NCI-H526 treated with DMSO at 0.1 percent for 48 hours (cell line): ENCODE measurements at regions not wholly inside any gene's neighbourhood (a gene's known extent, or its start where the extent isn't known, plus 50 kb on each side); places are given as distances from the start of the nearest gene placed in this dataset.
"Not testable (repeated sequence)": the region's sequence is repeated elsewhere in the genome, so short reads cannot be mapped to it uniquely, and the experiment has no call there.

Source experiments
- DNase-seq: peaks from one replicate; lab custom pipeline; 2025; lab: John Stamatoyannopoulos, UW

DNA sequence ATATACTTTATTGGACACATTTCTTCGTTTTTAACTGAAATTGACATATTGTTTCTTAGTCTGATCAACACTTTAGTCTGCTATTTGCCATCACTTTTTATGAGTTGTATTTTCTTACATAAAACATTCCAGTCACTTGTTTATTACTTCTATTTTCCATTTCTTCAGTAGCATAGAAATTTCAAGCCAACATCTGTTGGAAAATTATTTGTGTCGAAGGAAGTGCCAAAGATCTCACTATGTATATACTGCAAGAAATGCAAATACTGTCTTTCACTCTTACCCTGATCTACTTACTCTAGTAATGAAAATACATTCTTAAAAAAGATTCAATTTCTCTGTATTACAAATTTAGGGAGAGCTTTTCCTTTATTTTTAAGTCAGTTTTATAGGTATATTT lies 105.9 kb downstream of the SLC17A6 start:
- DNase-seq: no peak

DNA sequence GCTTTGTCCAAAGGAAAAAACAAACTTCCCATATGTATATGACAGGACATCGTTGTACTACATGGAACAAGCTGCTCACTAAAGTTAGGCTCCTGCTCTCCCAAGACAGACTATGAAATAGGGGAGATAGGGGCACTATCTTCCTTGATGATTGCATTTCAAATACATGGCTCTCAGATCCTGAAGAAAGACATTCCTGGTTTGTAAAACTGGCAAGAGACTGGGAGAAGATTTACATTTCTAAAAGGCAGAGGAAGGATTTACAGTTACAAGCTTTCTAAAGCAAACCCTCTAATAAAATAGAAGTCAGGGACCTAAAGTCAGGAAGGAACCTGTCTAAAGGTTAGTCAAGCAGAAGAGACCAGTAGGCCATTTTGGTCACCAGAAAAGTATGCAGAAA lies 103.7 kb downstream of the SLC17A6 start:
- DNase-seq: no peak

DNA sequence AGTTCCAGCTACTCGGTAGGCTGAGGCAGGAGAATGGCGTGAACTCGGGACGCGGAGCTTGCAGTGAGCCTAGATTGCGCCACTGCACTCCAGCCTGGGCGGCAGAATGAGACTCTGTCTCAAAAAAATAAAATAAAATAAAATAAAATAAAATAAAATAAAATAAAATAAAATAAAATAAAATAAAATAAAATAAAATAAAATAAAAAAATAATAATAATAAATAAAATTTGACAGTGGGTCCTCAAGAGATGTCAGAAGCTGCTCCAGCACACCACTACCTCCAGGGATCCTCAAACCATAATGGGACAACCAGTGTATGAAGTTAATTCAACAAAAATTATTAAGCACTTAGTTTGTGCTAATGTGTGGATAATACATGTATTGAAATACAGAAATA lies 97.4 kb downstream of the SLC17A6 start:
- DNase-seq: not testable (repeated sequence)

DNA sequence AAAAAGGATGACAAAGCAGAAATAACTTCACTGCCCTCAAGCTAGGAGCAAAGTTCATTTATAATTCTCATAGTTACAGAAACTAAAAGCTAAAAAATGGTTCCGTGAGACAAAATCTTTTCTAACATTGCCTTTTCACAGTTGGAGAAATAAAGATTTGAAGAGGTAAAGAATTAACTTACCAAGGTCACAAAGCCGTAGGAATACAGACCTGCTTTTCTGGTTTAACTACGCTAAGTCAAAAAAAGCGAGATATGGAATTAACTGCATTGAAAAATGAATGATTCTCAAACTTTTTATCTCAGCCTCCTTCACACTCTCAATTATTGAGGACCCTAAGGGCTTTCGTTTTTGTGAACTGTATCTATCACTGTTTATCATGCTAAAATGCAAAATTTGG lies 95.3 kb downstream of the SLC17A6 start:
- no peak for DNase-seq

DNA sequence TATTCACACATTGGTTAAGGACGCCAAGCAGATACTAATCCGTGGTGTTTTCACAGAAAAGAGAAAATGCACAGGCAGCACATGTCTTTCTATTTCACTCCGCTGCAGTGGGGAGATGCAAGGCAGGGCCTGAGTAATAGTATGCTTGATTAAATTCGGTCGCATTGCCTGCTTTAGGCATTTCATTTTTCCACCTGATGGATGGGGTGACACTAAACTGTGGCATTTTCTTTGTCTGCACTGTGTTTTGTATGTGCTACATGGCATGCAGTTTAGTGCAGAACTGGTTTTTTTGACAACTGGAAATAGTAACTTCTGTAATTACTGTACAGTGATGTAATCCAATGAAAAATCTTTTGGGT lies 94.9 kb downstream of the SLC17A6 start:
- no peak for DNase-seq

DNA sequence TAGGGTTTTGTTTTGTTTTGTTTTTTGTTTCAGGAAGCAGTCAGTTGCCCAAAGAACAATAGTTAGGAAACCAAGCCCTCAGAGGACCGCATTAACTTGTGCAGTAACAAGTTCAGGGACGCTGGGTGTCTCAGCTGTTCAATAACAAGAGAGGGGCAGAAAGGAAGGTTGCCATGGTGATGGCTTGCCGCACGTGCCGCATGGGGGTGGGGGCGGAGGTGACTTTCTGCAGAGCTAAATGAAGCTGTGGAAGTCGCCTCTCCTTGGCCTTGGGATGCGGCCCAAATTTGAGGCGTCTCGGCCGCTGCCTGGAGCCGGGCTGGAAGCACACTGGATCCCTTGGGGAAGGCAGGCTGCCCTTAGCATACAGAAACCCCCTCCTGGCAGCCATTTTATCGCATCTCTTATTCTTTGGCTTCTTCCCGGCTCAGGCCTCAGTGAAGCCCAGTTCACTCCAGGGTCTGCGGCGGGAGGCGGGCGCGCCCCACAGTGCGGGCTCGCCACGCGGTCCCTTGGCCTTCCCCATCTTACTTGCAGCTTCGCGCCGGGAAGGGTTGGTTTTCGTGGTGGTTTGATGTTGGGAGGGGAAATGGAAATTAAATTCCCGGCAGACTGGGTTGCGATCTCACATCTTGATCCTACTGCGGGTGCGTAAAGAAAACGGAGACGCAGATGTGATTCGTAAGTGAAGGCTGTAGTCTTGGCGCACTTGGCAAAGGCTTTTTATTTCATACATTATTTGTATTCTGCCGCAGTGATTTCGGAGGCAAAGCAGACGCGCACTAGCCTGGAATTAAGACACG lies 94.3 kb downstream of the SLC17A6 start:
- no peak for DNase-seq

DNA sequence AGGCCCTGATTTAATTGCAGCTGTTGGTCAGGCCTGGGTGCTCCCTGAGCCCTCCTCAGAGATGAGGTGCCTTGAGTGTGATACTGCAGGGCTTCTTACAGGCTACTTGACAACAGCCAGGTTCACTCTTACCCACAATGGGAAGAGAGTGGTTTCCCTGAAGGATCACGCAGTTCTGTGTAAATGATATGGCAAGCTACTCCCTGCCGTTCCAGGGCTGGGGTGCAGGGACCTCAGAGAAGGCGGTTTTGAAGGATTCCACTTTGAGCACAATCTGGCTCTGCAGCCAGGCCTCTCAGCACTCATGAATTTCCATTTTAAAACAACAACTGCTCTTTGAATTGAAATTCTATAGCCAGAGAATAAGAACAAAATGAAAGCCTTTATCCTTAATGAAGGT lies 92.9 kb downstream of the SLC17A6 start:
- no peak for DNase-seq

DNA sequence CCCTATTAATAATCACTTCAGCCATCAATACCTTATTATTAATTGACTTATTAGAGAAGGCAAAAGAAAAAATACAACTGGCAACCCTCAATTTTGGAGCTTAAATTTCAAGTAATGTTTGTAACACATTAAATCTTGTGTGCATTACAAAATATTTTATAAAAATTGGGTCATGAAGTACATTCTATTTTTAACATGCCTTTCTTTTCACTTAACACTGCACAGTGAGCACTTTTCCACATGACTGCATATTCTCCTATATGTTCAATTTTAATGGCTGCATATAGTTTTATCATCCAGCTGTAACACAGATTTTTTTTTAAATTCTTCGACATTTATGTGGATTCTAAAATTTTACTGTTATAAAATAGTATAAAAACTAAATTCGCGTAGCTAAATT lies 92.5 kb downstream of the SLC17A6 start:
- DNase-seq: no peak

DNA sequence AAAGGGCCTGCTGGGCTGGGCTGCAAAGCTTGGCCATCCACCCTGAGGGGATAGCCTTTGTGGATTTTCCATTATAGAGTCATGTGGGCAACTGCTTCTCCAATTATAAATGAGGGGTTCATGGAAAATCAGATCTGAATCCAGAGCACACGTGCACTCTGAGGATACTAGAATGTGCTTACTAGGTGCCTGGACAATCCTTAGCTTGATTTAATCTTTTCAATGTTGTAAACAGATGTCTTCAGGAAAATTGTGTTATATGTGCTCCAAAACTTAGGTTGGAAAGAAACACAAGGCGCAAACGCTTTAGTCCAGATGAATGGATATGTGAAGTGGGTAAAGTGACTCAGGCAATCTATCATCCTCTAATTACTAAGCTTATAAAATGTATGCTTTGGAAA lies 92.0 kb downstream of the SLC17A6 start:
- no peak for DNase-seq
